H1 (cell line): ENCODE measurements at regions not wholly inside any gene's neighbourhood (a gene's known extent, or its start where the extent isn't known, plus 50 kb on each side); places are given as distances from the start of the nearest gene placed in this dataset.

Source experiments
- CTCF ChIA-PET: fragments of 300-600 bp; sonication (Branson Sonifier 250); formaldehyde crosslinking; loops from one replicate; lab custom pipeline; 2021; ENCODE audit not compliant: partially characterized antibody; lab: Charles Lee
- POLR2A ChIA-PET: fragments of 300-600 bp; sonication (Branson Sonifier 250); formaldehyde crosslinking; loops from one replicate; lab custom pipeline; 2021; ENCODE audit warnings: inconsistent platforms; ENCODE audit not compliant: partially characterized antibody; lab: Charles Lee
- DNase-seq, 2 experiments: peaks; one replicate each; pipeline versions ENCODE4 v3.0.0 to v3.0.0-alpha.2; 2010 to 2022; ENCODE audit warnings: low spot score in 2 of 2, low read depth in 1 of 2, mixed read lengths in 1 of 2
- FAIRE-seq: peaks from 2 replicates; lab custom pipeline; 2011; peaks lifted over from hg19 to GRCh38; lab: Jason Lieb, UNC
- H2AFZ ChIP-seq: 2 replicates; pipeline ENCODE4 v1.8.1; 2012; ENCODE audit warnings: low read length, inconsistent platforms
- H2AK5ac ChIP-seq: 2 replicates; pipeline ENCODE4 v1.6.1; 2013; ENCODE audit warnings: low read depth, low read length
- H2BK120ac ChIP-seq: replicated peaks from 2 replicates; pipeline ENCODE3; 2013; ENCODE audit warnings: low read depth, low read length, inconsistent platforms
- H2BK12ac ChIP-seq: 2 replicates; pipeline ENCODE4 v1.6.1; 2013; ENCODE audit warnings: low read depth, low read length
- H2BK15ac ChIP-seq: 2 replicates; pipeline ENCODE4 v1.6.1; 2013; ENCODE audit warnings: low read length
- H2BK20ac ChIP-seq: 2 replicates; pipeline ENCODE4 v1.6.1; 2013; ENCODE audit warnings: low read length
- H2BK5ac ChIP-seq: 2 replicates; pipeline ENCODE4 v1.6.1; 2013; ENCODE audit warnings: low read depth, low read length
- H3K14ac ChIP-seq: 2 replicates; pipeline ENCODE4 v1.6.1; 2013; ENCODE audit warnings: inconsistent platforms; ENCODE audit not compliant: insufficient read length
- H3K18ac ChIP-seq: 2 replicates; pipeline ENCODE4 v1.6.1; 2013; ENCODE audit warnings: low read length; ENCODE audit errors: extremely low read depth
- H3K23ac ChIP-seq: 2 replicates; pipeline ENCODE4 v1.6.1; 2013; ENCODE audit warnings: inconsistent platforms; ENCODE audit not compliant: insufficient read length
- H3K23me2 ChIP-seq: 2 replicates; pipeline ENCODE4 v1.6.1; 2013; ENCODE audit warnings: low read depth, low read length
- H3K27ac ChIP-seq: 2 replicates; pipeline ENCODE4 v1.6.1; 2011; ENCODE audit warnings: low read depth, low read length, inconsistent platforms
- H3K27me3 ChIP-seq, 4 experiments: replicated peaks in 1 of 4; 1 replicate in 1 of 4; 2 replicates in 3 of 4; pipeline versions ENCODE4 v1.6.1 to v1.8.1; 2011 to 2013; ENCODE audit warnings: low read length in 3 of 4, mild to moderate bottlenecking in 3 of 4, inconsistent platforms in 2 of 4, mixed read lengths in 2 of 4, moderate library complexity in 1 of 4; ENCODE audit not compliant: control insufficient read depth in 3 of 4, insufficient read depth in 3 of 4; ENCODE audit errors: extremely low read depth in 1 of 4
- H3K36me3 ChIP-seq, 4 experiments: 2 replicates each; pipeline versions ENCODE4 v1.6.1 to v1.8.1; 2011 to 2013; ENCODE audit warnings: mild to moderate bottlenecking in 4 of 4, low read length in 3 of 4, moderate library complexity in 2 of 4, control low read depth in 1 of 4, inconsistent platforms in 1 of 4; ENCODE audit not compliant: insufficient read depth in 4 of 4, control insufficient read depth in 2 of 4
- H3K4ac ChIP-seq: replicated peaks from 2 replicates; pipeline ENCODE3; 2013; ENCODE audit warnings: low read length, low read depth, mixed read lengths, inconsistent platforms; ENCODE audit not compliant: insufficient read length
- H3K4me1 ChIP-seq, 4 experiments: replicated peaks in 1 of 4; 1 replicate in 1 of 4; 2 replicates in 3 of 4; pipeline versions ENCODE4 v1.6.1 to v1.8.1; 2011 to 2013; ENCODE audit warnings: low read length in 3 of 4, inconsistent platforms in 2 of 4, mixed read lengths in 1 of 4; ENCODE audit not compliant: insufficient read depth in 4 of 4, control insufficient read depth in 3 of 4
- H3K4me2 ChIP-seq, 2 experiments: 2 replicates each; pipeline versions ENCODE4 v1.6.1 to v1.8.1; 2011 to 2013; ENCODE audit warnings: low read depth in 2 of 2, low read length in 2 of 2, control low read depth in 1 of 2, inconsistent platforms in 1 of 2, mild to moderate bottlenecking in 1 of 2; ENCODE audit not compliant: insufficient read depth in 1 of 2
- H3K4me3 ChIP-seq, 4 experiments: fragments of 200-600, 300-600 bp in 1 of 4; sonication (generic), shearing (Covaris generic), sonication (Bioruptor Twin) in 1 of 4; 2 replicates each; pipeline versions ENCODE4 v1.5.1 to v1.8.1; 2011 to 2016; ENCODE audit warnings: low read length in 4 of 4, low read depth in 3 of 4, control low read depth in 2 of 4, inconsistent platforms in 2 of 4, mild to moderate bottlenecking in 2 of 4, mixed read lengths in 1 of 4, moderate library complexity in 1 of 4; ENCODE audit not compliant: insufficient read depth in 2 of 4; ENCODE audit errors: extremely low read depth in 1 of 4
- H3K56ac ChIP-seq: replicated peaks from 2 replicates; pipeline ENCODE3; 2013; ENCODE audit warnings: low read depth, mild to moderate bottlenecking, mixed read lengths, low read length, inconsistent platforms; ENCODE audit not compliant: insufficient read length
- H3K79me1 ChIP-seq: 2 replicates; pipeline ENCODE4 v1.6.1; 2013; ENCODE audit warnings: low read depth, low read length, control low read depth
- H3K79me2 ChIP-seq, 2 experiments: 2 replicates each; pipeline versions ENCODE4 v1.6.1 to v1.8.1; 2012 to 2013; ENCODE audit warnings: low read length in 2 of 2, mild to moderate bottlenecking in 2 of 2, inconsistent platforms in 1 of 2; ENCODE audit not compliant: insufficient read depth in 2 of 2, control insufficient read depth in 1 of 2
- H3K9ac ChIP-seq, 4 experiments: replicated peaks in 1 of 4; 1 replicate in 1 of 4; 2 replicates in 3 of 4; pipeline versions ENCODE4 v1.6.1 to v1.8.1; 2011 to 2013; ENCODE audit warnings: low read depth in 3 of 4, low read length in 3 of 4, control low read depth in 2 of 4, mild to moderate bottlenecking in 2 of 4, moderate library complexity in 2 of 4, inconsistent platforms in 1 of 4; ENCODE audit errors: extremely low read depth in 1 of 4
- H3K9me3 ChIP-seq, 2 experiments: 2 replicates each; pipeline versions ENCODE4 v1.6.1 to v1.8.1; 2012 to 2013; ENCODE audit warnings: mild to moderate bottlenecking in 2 of 2, moderate library complexity in 2 of 2, control low read depth in 1 of 2, inconsistent platforms in 1 of 2, low read depth in 1 of 2, low read length in 1 of 2, mixed read lengths in 1 of 2; ENCODE audit not compliant: insufficient read depth in 2 of 2
- H4K20me1 ChIP-seq, 2 experiments: replicated peaks in 1 of 2; 2 replicates each; pipeline versions ENCODE3 to v1.8.1; 2011 to 2013; ENCODE audit warnings: inconsistent platforms in 2 of 2, low read length in 2 of 2, mild to moderate bottlenecking in 1 of 2; ENCODE audit not compliant: insufficient read depth in 2 of 2, control insufficient read depth in 1 of 2
- H4K5ac ChIP-seq: 2 replicates; pipeline ENCODE4 v1.6.1; 2013; ENCODE audit warnings: low read length, low read depth, mixed read lengths, inconsistent platforms; ENCODE audit not compliant: insufficient read length
- H4K8ac ChIP-seq: 2 replicates; pipeline ENCODE4 v1.8.0; 2013; ENCODE audit warnings: mild to moderate bottlenecking, moderate library complexity, low read length, inconsistent platforms; ENCODE audit not compliant: insufficient read depth; ENCODE audit errors: extremely low read depth
- H4K91ac ChIP-seq: replicated peaks from 2 replicates; pipeline ENCODE3; 2013; ENCODE audit warnings: low read length, mixed read lengths, inconsistent platforms; ENCODE audit not compliant: insufficient read length
- ATF3 ChIP-seq: IDR thresholded peaks from 2 replicates; pipeline ENCODE4 v1.6.1; 2011; ENCODE audit warnings: low read depth, mild to moderate bottlenecking, low read length; ENCODE audit not compliant: insufficient read depth
- BACH1 ChIP-seq: IDR thresholded peaks from 2 replicates; pipeline ENCODE4 v1.6.1; 2012; ENCODE audit warnings: low read length, improper control_type of control experiment
- GABPA ChIP-seq: IDR thresholded peaks from 2 replicates; pipeline ENCODE4 v1.6.1; 2011; ENCODE audit warnings: mild to moderate bottlenecking, low read length, moderate library complexity, borderline replicate concordance; ENCODE audit not compliant: insufficient read depth
- KDM4A ChIP-seq: IDR thresholded peaks from one replicate; pipeline ENCODE4 v1.7.1; 2012; ENCODE audit warnings: low read depth, mild to moderate bottlenecking, moderate library complexity, low read length, inconsistent platforms; ENCODE audit not compliant: severe bottlenecking
- MAX ChIP-seq: IDR thresholded peaks from 2 replicates; pipeline ENCODE4 v1.6.1; 2012; ENCODE audit warnings: inconsistent platforms
- POLR2AphosphoS5 ChIP-seq: IDR thresholded peaks from 2 replicates; pipeline ENCODE4 v1.6.1; 2011; ENCODE audit warnings: low read depth, low read length
- RFX5 ChIP-seq: IDR thresholded peaks from 2 replicates; pipeline ENCODE4 v1.6.1; 2011; ENCODE audit warnings: low read depth, low read length, improper control_type of control experiment, borderline replicate concordance
- SAP30 ChIP-seq: fragments of 300-600 bp; sonication (generic); IDR thresholded peaks from 2 replicates; pipeline ENCODE4 v1.7.1; 2012; ENCODE audit warnings: low read length, moderate library complexity, mild to moderate bottlenecking, inconsistent platforms; ENCODE audit not compliant: insufficient read depth, insufficient replicate concordance
- SIN3A ChIP-seq, 2 experiments: IDR thresholded peaks in 1 of 2; conservative IDR thresholded peaks in 1 of 2; 2 replicates each; pipeline ENCODE4 v1.6.1; 2011 to 2012; ENCODE audit warnings: low read length in 2 of 2, improper control_type of control experiment in 1 of 2, low read depth in 1 of 2, mild to moderate bottlenecking in 1 of 2
- SIX5 ChIP-seq: IDR thresholded peaks from 2 replicates; pipeline ENCODE4 v1.6.1; 2011; ENCODE audit warnings: mild to moderate bottlenecking, low read depth, low read length
- SP1 ChIP-seq: IDR thresholded peaks from 2 replicates; pipeline ENCODE4 v1.6.1; 2011; ENCODE audit warnings: low read depth, low read length
- WGBS, 2 experiments: shearing (Covaris generic) in 1 of 2; methylation state at CpG; one replicate each; pipeline versions ENCODE4 v1.1.6 to v1.1.7; 2013 to 2015; ENCODE audit warnings: low lambda C conversion rate in 2 of 2, mixed read lengths in 2 of 2, inconsistent platforms in 1 of 2, low coverage in 1 of 2, missing lambda C conversion rate in 1 of 2; ENCODE audit not compliant: insufficient replicate concordance in 2 of 2, insufficient coverage in 1 of 2, insufficient read length in 1 of 2; ENCODE audit errors: extremely low coverage in 1 of 2, missing lambda C conversion rate in 1 of 2; 5-methylcytosine and 5-hydroxymethylcytosine counted together

GRCh38 chr4:116215622-116216021, 869.8 kb downstream of the TRAM1L1 start:
- no peak for FAIRE-seq
- Histone ChIP-seq H2BK120ac (no peak overlapping the region), H2BK15ac (no peak overlapping the region), H2AFZ (no peak overlapping the region), H4K8ac (no peak overlapping the region), H3K18ac (no peak overlapping the region), H3K14ac (no peak overlapping the region), H4K20me1 (no peaks in the 10 kb centered on the region), H4K91ac (no peak overlapping the region), H3K23ac (no peak overlapping the region), H4K5ac (no peak overlapping the region), H3K4me3 (no peak overlapping the region), H2BK20ac (no peak overlapping the region), H3K4me2 (no peak overlapping the region), H3K27me3 (no peaks in the 10 kb centered on the region; a peak in 1 of 7 replicates), H3K56ac (no peak overlapping the region), H3K36me3 (no peaks in the 10 kb centered on the region), H3K79me2 (no peaks in the 10 kb centered on the region), H3K23me2 (no peaks in the 10 kb centered on the region), H3K9ac (no peak overlapping the region), H3K4ac (no peak overlapping the region), H2BK5ac (no peak overlapping the region), H2AK5ac (no peak overlapping the region), H3K9me3 (no peaks in the 10 kb centered on the region), H3K79me1 (no peaks in the 10 kb centered on the region), H2BK12ac (no peak overlapping the region), H3K27ac (no peak overlapping the region), H3K4me1 (no peaks in the 10 kb centered on the region; a peak in 1 of 7 replicates)
- TF ChIP-seq SP1 (no peak), ATF3 (no peak), MAX (no peak), KDM4A (no peak), SAP30 (no peak), SIN3A (conservative IDR thresholded peaks at IDR 0.05 in 1 of 2, IDR thresholded peaks at IDR 0.05 in 1 of 2; ENCODE audit: low read depth in 1 of 2, low read length in 2 of 2) (no peak), RFX5 (no peak), SIX5 (no peak), GABPA (no peak), POLR2AphosphoS5 (no peak), BACH1 (no peak)
- 85% methylated on average over 1 of the region's 1 CpG; no CpG with 5 or more reads in 1 of the 2 experiments for WGBS, 2 experiments
- ChIA-PET POLR2A (no interaction called here), CTCF (no interaction called here)
- DNase-seq = no peak
